Posterior cingulate gyrus (tissue), 11 donors: ENCODE measurements at regions not wholly inside any gene's neighbourhood (a gene's known extent, or its start where the extent isn't known, plus 50 kb on each side); places are given as distances from the start of the nearest gene placed in this dataset.
A peak's percentile ranks its signal among the peaks of the same experiment; 100 is the strongest.

Experiments
- DNase-seq, 10 donors: peaks; one replicate each; pipeline versions ENCODE4 v3.0.0 to v3.0.0-alpha.2; 2020 to 2021; ENCODE audit warnings: mixed read lengths in 3 of 10
- intact Hi-C: fragments of 100-400 bp; cut with DNase I; formaldehyde crosslinking; loops from one replicate; pipeline ENCODE4 v1.15.1; 2023

DNA sequence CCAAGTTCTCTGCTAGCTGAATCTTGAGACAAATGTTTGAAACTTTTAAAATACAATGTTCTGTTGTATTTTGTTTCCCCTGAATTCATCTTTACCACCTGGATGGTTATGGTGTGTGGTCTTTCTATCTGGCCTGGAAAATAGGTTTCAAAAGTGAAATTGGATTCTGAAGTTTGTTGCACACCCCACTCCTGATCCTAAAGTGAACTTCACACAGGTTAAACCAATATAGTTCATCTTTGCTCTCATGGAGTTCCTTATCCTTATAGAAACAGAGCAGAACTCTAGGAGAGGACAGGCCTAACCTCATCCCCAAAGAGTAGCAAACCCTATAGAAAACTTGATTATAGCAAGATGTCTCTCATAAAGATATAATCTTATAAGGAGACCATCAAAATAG lies 179.4 kb upstream of the BCL6 start:
- intact Hi-C loops = no loop called here
- no peak for DNase-seq

DNA sequence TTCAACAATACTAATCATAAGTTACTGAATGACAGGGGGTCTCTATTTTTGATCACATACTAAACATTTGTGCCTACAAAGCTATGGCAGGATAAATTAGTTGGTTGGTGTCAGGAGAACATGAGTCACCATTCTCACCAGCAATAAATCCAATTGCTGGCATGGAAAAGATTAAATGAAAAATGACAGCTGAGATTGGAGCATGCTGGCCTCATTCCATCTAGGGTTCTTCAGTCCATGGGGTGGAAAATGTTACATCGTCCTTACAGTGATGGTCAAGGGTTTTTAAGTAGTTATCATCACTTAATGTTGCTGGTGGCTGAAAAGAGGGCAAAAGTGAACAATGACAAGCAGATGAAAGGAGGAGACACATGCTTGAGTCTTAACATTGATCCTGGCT lies 180.1 kb upstream of the BCL6 start:
- no peak for DNase-seq
- intact Hi-C loops = no loop called here

DNA sequence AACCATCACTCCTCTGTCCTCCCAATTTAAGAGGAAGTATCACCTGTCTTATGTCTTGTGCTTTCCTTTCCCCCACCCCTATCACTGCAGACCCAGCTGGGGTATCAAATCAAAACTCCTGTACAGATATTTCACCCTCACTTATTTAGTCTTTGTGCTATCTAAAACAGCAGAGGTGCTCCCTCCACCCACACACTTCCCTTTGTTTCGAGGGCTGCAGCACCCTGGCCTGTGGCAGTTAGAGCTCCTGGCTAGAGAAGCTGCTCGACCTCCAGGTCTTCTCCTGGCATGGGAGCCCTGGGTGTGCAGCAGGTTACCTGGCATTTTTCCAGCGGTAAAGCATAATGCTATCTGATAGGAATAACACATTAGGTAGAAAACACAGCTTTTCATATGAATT lies 181.4 kb upstream of the BCL6 start:
- intact Hi-C loops = no loop called here
- DNase-seq = no peak

DNA sequence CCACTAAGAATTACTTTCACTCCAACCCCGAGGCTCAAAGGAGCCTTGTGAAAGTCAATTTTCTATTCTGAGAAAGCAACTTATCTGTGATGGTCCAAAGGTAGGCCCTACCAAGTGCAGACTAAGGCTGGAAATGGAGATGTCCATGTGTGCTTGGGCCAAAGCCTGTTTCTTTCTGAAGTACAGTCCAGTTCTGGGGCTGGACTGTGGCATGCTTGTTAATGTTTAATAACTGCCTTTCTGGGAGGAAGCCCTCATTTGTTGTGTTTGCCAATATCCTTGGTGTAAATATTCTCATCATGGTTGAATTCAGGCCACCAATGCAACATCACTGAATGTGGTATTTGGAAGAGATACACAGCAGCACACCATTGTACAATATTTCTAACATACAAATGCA lies 182.3 kb upstream of the BCL6 start:
- DNase-seq = no peak
- intact Hi-C loops = no loop called here

DNA sequence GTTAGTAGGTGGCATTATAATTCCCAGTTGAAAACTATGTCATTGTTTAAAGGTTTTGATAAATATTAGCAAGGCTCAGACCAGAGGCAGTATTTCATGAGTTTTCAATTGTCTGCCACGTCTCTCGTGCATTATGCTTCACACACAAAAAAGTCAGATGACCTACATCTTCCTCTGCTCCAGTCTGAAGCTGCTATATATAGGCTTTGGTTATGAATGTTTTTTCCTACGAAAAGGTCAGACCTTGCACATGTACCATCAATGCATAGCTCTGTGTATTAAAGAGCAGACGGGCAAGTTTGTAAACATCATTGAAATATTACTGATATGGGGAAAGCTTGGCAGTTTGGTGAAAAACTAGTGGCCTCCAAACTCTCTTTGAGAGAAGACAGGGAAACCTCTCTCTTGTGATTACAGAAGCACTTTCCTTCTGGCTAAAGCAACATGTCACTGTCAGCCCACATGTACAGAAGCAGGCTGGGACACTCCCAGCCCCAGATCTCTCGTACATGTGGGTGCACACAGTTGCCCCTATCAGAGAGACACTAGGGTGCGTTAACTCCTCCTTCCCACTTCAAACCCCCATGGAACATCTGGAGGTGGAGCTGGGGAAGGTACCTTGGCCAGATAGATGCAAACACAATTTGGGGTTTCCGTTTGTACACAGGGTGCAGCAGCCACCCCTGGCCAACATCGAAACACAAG lies 184.0 kb upstream of the BCL6 start:
- intact Hi-C loops = no loop called here

DNA sequence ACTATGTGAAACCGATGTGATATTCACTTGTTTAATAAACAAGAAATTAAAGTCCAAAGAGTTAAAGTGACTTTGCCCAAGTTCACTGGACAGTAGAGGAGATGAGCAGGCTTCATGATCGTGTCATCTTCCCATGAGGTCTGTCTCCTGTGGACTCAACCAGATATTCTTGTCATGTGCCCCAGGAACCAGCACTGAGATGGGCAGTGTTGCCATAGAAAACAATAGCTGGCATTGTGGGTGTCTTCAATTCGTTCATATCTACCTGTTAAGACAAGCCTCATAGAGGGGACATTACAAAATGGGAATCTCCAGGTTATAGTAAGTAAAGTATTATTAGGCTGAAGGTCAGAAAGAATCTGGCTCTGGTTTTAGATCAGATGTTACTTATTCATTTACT lies 184.8 kb upstream of the BCL6 start:
- DNase-seq = no peak
- intact Hi-C loops = no loop called here

More for the DNA sequence above, 184.0 kb upstream of the BCL6 start:
- peak in 1 of 10 donors; percentile 45 for DNase-seq

DNA sequence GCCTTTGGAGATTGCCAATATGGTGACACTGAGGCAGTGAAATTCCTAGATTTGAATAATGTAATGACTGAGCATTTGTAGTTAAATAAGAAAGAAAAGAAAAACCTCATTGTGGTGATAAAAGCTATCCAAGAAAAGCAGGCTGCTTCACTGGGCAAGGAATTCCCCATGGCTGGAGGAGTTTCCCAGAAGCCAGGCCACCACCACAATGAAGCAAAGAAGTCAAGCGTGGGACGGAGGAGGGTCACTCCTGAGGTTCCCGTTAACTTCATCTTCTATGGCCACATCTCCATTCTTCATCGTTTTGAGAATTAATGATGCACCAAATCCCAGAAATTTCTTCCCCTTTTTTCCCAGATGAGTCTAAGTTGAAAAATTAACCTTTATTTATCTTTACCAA lies 185.8 kb upstream of the BCL6 start:
- intact Hi-C loops = no loop called here
- no peak for DNase-seq

DNA sequence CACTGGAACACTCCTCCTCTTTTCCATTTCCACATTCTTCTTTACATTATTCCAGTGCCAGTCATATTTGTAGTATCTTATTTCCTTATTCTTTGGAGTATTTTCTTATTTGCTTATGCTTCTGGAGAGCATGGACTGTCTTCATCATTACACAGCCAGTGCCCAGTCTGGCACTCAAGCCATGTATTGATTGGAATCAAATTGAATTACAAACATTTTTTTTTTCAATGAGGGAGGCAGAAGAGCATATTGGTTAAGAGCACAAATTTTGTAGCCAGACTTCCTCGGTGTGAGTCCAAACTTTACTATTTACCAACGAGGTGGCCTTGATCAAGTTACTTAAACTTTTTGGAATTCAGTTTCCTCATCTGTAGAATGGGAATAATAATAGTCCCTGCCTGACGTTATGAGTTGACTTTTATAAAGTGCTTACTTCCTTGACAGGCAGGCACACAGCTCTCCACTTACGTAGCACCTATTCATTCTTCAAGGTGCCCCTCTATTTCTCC lies 186.6 kb upstream of the BCL6 start:
- intact Hi-C loops = no loop called here
- DNase-seq = no peak

DNA sequence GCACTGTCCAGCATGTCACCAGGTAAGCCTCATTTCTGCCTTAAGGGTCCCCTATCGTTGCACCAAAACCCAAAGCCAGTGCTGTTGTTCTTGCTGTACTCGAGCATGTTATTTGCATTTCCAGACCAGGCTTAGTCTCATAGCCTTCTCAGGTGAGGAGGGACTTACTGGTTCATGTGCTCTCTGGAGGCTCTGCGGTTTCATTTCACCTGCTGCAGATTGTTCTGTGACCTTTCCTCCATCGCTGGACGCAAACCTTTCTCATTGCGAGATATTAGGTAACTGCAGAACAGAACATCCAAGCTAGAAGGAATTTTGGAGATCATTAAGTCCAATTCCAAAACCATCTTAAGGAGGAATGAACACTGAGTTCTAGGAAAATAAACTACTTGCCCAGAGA lies 187.3 kb upstream of the BCL6 start:
- no peak for DNase-seq
- intact Hi-C loops = no loop called here

DNA sequence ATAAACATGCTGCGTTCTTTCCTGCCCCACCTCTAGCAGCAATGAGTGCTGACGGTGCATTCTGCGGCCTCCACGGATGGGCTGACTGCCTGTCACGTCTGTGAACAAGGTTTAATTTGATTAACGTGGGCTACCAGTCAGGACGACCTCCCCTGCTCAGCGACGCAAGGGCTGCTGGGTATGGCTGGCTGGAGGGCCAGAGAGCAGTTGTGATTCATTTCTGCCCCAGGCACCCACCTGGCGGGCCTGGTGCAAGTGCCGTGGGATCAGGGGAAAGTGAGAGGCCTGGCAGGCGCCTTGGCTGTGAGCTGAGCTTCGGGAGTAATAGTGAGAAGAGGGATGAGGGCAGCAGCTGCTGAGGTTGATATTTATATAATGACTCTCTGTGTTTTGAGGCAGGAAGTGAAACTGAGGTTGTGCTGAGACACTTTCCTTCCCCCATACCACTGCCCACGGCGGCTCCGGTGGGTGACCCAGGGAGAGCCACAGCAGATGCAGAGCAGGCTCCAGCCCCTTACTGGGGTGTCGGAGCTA lies 190.4 kb upstream of the BCL6 start:
- peak in 1 of 10 donors; percentile 75 for DNase-seq
- intact Hi-C loops = no loop called here

DNA sequence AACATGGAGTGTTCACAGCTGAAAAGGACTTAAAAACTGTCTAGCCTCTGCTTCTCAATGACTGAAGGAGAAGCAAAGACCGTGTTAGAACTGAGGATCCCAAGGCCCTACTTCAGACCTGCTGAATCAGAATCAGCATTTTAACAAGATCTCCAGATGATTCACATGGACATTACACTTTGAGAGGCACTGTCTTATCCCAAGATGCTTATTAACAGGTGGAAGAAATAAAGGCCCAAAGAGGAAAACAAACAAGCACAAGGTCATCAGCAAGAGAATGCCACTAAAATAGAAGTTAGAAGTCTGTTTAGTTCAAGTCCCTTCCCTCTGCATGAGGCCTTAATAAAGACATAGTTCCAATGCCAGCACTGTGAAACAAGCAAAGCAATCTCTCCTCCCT lies 191.4 kb upstream of the BCL6 start:
- no peak for DNase-seq
- intact Hi-C loops = no loop called here

DNA sequence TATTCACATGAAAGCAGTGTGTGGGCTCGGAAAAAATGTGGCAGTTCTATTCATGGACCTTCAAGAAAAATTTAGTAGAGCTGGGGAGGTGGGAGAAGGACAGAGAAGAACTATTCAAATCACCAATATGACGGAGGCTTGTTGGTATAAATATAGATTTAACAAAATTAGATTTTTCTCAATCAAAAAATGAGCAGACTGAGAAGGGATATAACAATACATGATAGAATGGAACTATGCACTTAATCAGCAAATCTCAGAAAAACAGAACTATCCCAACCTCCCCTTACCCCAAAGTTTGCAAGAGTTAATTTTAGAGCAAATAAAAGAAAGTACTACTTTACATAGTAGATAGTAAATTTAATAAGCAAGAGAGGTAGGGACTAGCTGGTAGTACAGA lies 194.6 kb upstream of the BCL6 start:
- DNase-seq = no peak
- intact Hi-C loops = no loop called here

DNA sequence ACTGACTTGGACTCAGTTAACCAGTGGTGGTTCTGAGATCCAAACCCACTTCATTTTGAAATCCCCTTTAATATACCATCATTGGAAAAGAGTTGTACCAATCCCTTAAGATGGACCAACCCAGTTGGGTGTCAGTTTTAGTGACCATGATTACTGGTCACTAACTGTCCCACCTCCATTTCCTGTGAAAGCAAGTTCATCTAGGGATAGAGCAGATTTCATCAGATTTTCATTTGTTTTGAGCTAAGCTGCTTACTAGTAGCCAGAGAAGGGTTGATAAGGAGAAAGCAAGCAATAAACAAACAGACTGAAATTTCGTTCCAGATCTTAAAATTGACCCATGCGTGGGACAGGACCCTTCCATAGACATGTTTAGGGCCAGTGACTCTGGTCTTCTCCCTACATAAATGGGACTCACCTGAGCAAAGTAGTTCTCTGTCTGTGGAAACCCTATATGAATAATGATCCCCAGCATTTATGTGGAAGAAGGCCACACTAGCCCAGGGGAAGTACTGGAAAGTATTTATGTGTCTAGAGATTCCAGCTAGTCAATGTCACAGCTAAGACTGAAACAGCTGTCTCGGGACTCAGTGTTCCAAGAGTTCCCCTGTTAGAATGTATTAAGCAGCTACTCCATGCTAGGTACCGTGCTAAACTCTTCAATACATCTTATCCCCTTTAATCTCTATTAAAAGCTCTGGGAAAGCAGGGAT lies 196.0 kb upstream of the BCL6 start:
- DNase-seq = no peak
- intact Hi-C loops = no loop called here

DNA sequence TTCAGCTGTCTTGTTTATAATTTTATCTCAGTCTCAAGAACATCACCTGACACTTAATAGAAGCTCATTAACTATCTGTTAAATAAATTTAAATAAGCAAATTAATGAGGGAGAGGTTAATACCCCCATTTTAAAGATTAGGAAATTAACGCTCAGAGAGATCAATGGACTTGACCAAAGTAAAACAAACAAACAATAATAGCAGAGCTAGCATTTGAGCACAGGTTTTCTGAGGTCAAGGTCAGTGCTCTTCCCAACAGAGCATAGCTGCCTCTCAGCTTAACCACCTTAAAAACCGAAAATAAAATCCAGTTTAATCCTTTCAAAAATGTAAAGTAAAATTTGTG lies 196.6 kb upstream of the BCL6 start:
- intact Hi-C loops = no loop called here
- no peak for DNase-seq

DNA sequence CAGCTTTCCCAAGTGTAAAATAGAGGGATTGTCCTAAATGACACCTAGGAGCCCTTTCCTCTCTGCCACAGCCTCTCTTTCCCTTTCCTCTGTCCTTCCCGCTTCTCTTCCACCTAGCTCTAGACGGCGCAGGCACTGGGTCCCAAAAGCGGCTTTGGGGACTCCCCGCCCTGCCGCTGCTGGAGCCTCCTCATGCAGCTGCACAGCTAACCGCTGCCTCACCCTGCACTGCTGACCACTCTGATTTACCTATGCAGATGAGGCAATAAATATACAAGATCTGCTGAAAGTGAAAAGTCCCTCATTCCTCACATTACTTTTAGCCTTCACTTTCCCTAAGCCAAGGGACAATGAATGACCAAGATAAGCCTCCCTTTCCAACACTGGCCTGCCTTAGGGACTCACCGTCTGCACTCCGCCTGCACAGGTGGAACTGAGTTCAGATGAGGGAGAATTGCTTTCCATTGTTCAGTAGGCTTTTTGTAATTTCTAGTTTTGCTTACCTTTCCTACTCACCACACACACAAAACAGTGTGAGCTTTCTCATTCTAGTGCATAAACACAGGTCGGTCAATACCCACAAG lies 197.5 kb upstream of the BCL6 start:
- DNase-seq = no peak
- intact Hi-C loops = no loop called here

DNA sequence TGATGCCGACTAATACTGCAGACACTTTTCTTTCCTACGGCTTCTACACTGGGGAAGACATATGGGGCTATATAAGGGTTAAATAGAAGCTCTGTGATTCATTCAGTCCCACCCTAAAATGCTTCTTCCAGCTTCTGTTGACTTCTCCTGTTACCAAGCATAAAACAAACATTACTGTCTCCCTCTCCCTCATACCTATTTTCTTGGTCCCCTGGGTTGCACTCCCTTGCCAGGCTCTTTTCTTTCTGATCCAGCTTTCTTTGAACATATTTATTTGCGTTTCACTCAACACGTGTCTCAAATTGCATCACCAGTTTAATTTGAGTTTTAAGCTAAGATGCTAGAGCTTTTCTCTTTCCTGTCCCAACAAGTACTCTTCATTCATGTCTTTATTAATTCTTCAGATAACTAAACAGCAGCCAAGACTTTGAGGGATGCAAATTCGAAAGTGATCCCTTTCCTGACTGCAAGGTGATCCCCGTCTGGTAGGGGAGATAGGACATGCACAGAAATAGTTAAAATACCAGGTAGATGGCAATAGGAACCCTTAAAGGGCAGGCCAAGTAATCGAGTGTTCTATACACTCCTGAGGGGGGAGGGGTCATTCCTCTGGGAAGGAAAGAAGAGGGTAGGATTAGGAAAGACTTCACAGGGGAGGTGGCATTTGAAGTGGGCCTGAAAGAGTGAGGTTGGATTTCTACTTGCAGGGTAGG lies 198.6 kb upstream of the BCL6 start:
- intact Hi-C loops = no loop called here
- no peak for DNase-seq

DNA sequence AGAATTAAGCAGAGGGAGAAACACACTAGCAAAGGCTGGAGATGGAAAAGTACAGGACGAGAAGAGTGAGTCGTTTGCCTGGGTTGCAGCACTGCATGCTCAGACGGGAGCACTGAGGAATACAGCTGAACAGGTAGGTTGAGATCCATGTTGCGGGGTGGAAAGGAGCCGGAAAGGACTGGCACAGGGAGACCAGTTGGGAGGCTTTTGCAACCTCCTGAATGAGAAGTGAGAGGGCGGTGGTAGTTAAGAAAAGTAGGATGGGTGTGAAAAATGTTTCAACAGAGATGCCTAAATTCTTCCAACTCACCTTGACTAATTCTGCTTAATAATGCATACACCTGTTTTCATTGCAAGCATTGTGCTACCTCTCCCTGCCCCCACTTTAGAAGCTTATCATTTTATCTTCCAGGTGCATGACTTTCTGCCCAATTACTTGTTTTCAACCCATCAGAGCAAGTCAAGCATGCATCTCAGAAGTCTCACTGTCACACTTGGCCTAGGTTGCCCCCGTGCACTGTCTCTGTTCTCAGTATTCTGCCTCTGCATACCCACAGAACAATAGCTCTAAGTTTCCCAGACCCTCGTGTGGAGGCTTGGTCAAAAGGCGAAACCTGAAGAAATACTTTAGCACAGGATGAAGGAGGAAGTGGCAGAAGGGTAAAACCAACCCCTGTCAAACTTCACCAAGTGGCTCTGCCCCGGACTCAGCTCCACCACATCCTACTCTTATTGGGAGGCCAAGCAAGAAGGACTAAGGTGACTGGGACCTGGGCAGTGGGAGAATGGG lies 199.3 kb upstream of the BCL6 start:
- intact Hi-C loops = no loop called here
- no peak for DNase-seq

DNA sequence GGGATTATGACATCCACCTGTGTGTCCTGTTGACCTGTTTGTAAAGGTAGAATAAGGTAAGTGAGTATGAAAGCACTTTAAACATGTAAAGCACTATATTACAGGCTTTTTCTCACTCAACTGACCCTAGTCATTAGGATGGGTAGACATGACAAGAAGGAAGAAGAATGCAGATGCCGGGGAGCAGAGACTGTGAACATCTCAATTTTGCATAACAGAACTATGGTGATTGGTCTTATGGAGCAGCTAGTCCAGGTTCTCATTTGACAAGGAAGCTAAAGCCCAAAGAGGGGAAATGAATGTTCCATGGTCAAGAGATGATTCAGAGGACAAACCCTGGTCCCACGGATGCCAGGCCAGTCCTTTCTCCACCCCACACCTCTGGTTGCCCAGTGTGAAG lies 200.1 kb upstream of the BCL6 start:
- intact Hi-C loops = no loop called here
- DNase-seq = no peak

DNA sequence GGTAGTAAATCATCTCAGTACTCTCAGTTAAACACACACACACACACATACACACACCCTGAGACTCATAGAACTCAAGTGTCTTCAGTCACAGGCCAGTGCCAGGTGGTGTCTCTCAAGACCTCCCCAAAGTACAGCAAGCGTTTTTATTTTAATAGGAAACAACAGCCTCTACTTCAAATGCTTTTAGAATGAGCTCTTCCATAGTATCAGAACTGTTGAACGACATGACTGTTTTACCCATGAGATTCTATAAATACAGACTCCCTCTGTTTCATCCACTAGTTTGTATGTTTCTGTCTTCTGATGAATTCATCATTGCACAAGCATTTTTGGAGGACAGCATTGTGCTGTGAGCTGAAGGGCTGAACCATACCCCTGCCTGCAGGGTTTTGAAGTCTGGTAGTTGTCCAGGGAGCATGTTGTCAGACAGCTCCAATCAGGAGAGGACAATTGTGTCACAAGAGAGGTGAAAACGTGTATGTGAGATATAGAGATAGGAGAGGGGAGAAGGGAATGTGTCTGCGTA lies 201.0 kb upstream of the BCL6 start:
- intact Hi-C loops = no loop called here
- no peak for DNase-seq

DNA sequence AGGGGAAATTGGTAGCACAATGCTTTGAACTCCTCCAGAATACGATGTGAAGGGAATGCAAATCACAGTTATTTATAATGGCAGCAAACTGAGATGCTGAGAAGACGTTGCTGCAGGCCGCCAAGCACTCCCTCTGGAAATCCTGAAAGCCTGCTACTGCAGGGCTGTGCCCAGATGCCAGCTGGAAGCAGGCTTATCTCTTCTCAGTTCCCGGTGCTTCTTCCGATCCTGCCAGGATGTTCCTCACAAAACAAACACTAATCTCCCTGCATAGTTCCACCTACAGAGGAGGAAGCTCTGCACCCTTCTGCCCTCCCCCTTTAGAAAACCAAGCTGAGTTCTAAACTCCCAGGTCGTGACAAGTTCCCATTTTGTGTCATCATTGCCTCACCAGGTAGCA lies 201.7 kb upstream of the BCL6 start:
- DNase-seq = peak in 2 of 10 donors; percentile 76 to 84
- intact Hi-C loops = no loop called here
